NCI-H510A (cell line): ENCODE measurements at regions not wholly inside any gene's neighbourhood (a gene's known extent, or its start where the extent isn't known, plus 50 kb on each side); places are given as distances from the start of the nearest gene placed in this dataset.
"Not testable (repeated sequence)": the region's sequence is repeated elsewhere in the genome, so short reads cannot be mapped to it uniquely, and the experiment has no call there.

Experiments used
- DNase-seq: peaks from one replicate; lab custom pipeline; 2025; lab: John Stamatoyannopoulos, UW

DNA sequence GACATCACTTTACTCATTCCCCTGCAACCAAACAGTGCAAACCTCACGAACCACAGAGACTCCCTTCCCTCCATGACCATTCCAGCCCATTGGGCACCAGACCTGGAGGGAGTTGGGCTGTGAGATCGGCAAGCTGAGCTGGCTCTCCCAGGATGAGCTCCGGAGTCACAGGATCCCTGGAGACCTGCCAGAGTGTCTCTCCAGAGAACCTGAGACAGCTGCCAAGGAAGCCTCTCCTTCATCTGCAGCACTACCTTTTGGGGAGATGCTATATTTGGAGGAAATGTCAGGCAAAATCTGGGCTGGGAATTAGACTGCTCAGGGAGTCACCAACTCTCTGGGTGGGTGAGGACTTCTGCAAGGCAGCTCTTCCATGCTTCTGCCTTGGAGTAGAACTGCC, 417.4 kb downstream of the TNS1 start:
- no peak for DNase-seq

- DNase-seq, result not testable (repeated sequence)
These were observed 422.4 kb downstream of the TNS1 start for GRCh38 chr2:217580407-217580806.

DNA sequence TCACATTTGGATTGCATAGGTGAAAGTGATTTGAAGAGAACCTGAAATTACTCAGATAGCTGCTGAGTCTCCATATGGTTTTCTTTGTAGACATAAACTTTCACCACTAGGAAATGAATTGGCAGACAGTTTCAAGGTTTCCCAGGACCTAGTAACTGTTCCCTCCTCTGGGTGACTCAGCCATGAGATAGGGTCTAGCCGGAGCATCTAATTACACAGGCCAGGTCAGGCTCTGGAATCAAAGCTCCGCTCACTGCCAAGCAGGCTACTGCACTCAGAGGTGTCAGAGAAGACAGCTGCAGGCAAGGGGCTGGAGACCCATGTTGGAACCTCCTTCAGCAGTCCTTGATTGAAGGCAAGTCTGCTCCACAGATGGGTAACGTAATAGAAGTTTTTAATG, 429.2 kb downstream of the TNS1 start:
- no peak for DNase-seq

DNA sequence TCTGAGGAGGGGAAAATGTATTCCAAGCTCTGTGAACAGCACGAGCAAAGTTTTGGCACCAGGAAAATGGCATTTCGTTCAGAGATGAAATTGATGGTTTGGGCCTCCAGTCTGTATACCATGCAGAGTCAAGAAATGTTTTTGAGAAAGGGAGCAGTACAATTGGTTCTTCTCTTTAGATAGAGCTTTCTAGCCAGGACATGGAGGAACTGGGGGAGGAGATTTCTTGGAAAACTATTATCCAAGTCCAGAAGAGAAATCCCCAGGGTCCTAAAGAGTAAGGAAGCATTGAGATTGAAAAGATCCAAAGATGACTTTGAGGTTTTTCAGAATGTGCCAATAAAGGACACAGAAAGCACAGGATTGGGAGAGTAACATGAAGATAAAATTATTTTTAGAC, 432.4 kb downstream of the TNS1 start:
- DNase-seq, result no peak

- no peak for DNase-seq
These were observed 434.4 kb downstream of the TNS1 start for GRCh38 chr2:217568289-217568971.

DNA sequence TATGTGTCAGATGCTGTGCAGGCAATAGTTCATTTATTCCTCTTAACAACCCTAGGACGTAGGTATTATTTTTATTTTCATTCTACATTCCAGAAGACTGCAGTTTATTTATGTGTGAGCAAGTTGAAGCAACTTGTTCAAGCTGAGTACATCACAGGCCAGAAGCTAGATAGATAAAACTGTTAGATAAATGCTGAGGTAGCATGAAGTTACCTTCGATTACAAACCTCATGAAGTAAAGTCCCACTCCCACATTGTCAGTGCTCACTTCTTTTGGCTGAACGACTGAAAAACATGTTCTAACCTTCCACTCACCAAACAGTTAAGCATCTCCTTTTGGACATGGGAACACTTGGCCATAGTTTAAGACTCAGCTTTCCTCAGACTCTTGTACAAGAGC, 439.2 kb downstream of the TNS1 start:
- DNase-seq, result no peak

GRCh38 chr2:217562871-217563480, 439.8 kb downstream of the TNS1 start:
- no peak for DNase-seq

- no peak for DNase-seq
These were observed 443.7 kb downstream of the TNS1 start for GRCh38 chr2:217559084-217559483.

- no peak for DNase-seq
These were observed 447.5 kb downstream of the TNS1 start for GRCh38 chr2:217555081-217555876.

- DNase-seq, result no peak
These were observed 449.1 kb downstream of the TNS1 start for GRCh38 chr2:217553679-217554078.

DNA sequence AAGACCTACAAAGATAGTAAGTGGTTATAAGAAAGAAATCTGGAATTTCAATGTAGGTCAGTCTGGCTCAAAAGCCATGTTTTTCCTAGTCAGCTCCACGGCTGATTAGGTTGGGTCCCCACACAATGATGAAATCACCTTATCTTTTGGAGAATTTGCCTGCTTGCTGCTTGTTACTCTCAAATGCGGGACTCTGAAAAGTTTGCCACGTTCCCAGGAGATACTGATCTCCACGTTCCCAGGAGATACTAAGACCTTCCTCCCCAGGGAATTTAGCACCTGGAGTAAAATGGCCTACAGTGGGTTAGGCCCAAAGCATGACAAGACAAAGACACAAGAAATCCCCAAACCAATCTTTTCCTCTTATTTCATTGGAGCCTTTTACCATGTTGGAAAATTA, 449.6 kb downstream of the TNS1 start:
- DNase-seq, result no peak

DNA sequence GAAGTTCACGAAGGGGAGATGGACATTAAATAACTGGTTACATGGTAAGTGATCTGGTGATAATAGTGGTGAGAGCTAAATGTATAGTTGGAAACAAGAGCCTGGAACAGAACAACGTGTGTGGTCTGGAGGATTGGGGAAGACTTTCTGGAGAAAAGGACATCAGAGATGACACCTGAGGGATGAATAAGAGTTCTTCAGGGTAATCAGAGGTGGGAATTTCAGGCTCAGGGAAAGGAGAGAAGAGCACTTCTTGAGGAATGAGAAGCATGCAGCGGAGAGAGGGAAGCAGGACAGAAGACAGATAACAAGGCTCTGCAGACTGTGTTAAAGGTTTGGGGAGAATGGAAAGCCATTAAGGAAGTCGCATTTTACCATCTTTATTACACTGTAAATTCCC, 450.7 kb downstream of the TNS1 start:
- no peak for DNase-seq

- no peak for DNase-seq
These were observed 451.4 kb downstream of the TNS1 start for GRCh38 chr2:217551252-217551899.

DNA sequence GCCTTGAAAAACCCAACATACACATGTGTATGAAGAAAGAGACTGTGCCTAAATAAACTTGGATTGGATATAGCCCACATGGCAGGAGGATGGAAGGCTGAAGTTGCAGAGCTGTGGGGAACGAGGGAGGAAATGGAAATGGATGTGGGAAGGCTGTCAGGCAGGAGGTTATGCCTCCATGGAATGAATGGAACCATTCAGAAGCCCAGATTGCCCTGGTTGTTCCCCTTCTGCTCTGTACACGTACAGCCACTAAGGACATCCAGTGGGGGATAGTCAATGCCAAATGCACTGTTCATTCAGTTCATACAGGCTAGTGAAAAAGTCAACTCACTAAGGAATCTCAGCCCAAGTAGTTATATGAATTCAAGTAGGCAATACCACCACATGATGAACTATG, 463.7 kb downstream of the TNS1 start:
- DNase-seq, result no peak

GRCh38 chr2:217538719-217539118, 464.1 kb downstream of the TNS1 start:
- DNase-seq, result peak; percentile 20

- DNase-seq, result no peak
These were observed 466.7 kb downstream of the TNS1 start for GRCh38 chr2:217535957-217536708.

DNA sequence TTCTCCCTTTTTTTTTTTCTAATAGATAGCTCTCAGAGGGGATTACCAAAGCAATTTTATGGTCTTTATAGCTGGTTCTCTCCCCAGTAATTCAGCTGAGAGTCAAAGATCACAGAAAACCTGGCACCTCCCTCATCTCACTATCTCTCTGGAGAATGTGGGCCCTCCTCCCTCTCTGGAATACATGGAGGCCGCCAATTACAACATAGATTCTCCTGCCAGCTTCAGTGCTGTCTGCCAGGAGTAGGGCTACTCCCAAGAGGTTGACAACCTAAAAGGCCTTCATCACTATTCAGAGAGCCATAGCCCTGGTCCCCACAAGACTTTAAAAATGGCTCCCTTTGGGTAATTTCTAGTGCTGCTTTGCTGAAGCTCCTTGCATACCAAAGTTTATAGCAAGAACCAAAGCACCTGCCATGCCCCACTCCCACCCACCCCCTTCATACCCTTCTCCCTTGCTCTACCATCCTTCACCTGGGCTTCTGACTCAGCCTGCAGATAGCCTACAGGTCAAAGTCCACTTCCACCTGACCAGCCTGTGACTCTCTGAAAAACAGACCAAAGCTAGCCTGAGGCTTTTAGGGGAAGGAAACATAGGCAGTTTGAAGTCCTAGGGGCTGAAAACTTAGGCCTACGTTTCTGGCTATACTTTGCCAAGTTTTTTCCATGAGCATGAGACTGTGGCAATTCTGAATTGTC, 472.3 kb downstream of the TNS1 start:
- DNase-seq, result no peak

GRCh38 chr2:217529271-217529670, 473.5 kb downstream of the TNS1 start:
- no peak for DNase-seq

DNA sequence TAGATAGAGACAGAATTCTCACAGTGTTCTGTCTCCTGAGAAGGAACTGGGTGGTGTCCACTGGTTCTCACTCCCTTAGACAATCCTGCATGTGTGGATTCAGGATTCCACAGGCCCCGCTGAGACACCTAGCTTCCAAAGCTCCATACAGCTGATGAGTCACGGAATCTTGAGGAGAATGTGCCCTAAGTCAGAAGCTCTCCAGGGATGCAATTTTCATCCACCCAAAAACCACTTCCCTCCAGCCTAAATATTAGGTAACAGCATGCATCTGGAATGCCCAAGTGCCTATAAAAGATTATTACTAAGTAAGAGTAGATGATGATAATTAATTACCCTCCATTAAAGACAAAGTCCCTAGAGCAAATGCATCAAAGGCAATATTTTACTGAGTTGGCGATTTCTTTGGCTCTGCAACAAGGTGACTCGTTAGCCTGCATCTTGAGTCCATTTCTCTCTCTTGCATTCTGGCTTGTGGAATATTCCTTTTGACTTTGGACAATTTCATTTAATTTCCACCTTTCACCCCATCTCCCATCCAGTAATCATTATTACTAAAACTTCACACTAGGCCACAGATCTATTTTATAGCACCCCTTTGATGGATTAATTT, 475.1 kb downstream of the TNS1 start:
- DNase-seq, result no peak

GRCh38 chr2:217525076-217525475, 477.7 kb downstream of the TNS1 start:
- DNase-seq, result no peak

DNA sequence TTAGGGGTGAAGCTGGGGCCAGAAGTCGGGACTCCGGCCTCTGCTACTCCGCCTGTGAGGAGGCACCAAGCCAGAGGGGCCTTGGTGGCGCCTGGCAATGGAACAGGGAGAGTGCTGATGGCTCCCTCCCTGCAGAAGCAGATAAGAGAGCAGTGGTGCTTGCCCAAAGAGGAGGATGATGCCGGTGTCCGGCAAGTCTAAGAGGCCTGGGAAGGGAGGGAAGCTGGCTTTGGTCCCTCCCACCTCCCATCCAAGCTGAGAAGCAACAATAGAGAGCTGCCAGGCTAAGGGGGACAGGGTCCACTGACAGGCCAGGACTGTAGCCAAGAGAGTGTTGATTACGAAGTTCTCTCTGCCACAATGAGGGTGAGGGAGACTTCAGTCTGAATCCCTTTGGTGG, 479.5 kb downstream of the TNS1 start:
- no peak for DNase-seq
